GM23338 (cell line): ENCODE measurements at regions not wholly inside any gene's neighbourhood (a gene's known extent, or its start where the extent isn't known, plus 50 kb on each side); places are given as distances from the start of the nearest gene placed in this dataset.

Source experiments
- ATAC-seq: fragments of 200-7000 bp; cut with Tn5 transposase; 3 replicates; pipeline ENCODE4 v1.9.1; 2020
- DNase-seq: peaks from one replicate; pipeline ENCODE4 v3.0.0-alpha.2; 2015; ENCODE audit warnings: low spot score
- H2AFZ ChIP-seq: fragments of 200-600 bp; sonication (generic); 2 replicates; pipeline ENCODE4 v1.8.0; 2016; ENCODE audit warnings: antibody characterized with exemption, mild to moderate bottlenecking, moderate library complexity
- H3F3A ChIP-seq: fragments of 200-600 bp; sonication (generic); replicated peaks from 2 replicates; pipeline ENCODE4 v1.8.0; 2017; ENCODE audit warnings: antibody characterized with exemption, mixed run types, low read depth
- H3K27ac ChIP-seq: fragments of 200-600 bp; sonication (generic); 2 replicates; pipeline ENCODE4 v1.6.1; 2016; ENCODE audit warnings: low read depth
- H3K27me3 ChIP-seq: fragments of 200-600 bp; sonication (generic); 2 replicates; pipeline ENCODE4 v1.8.0; 2016; ENCODE audit warnings: mild to moderate bottlenecking, mixed run types, moderate library complexity; ENCODE audit not compliant: insufficient read depth
- H3K36me3 ChIP-seq: fragments of 200-600 bp; sonication (generic); 2 replicates; pipeline ENCODE4 v1.8.0; 2016; ENCODE audit warnings: mild to moderate bottlenecking; ENCODE audit not compliant: insufficient read depth
- H3K4me1 ChIP-seq: fragments of 200-600 bp; sonication (generic); 2 replicates; pipeline ENCODE4 v1.8.0; 2016; ENCODE audit warnings: mild to moderate bottlenecking, moderate library complexity; ENCODE audit not compliant: insufficient read depth
- H3K4me2 ChIP-seq: fragments of 200-600 bp; sonication (generic); 2 replicates; pipeline ENCODE4 v1.7.1; 2017; ENCODE audit warnings: mixed run types
- H3K4me3 ChIP-seq: fragments of 200-600 bp; sonication (generic); 2 replicates; pipeline ENCODE4 v1.6.1; 2016; ENCODE audit warnings: mixed run types
- H3K79me2 ChIP-seq: fragments of 200-600 bp; sonication (generic); replicated peaks from 2 replicates; pipeline ENCODE4 v1.8.0; 2017; ENCODE audit warnings: mild to moderate bottlenecking; ENCODE audit not compliant: insufficient read depth
- H3K9me2 ChIP-seq: fragments of 200-600 bp; sonication (generic); 2 replicates; pipeline ENCODE4 v1.8.0; 2017; ENCODE audit not compliant: insufficient read depth
- H4K20me1 ChIP-seq: fragments of 200-600 bp; sonication (generic); replicated peaks from 2 replicates; pipeline ENCODE4 v1.8.0; 2017; ENCODE audit warnings: mild to moderate bottlenecking; ENCODE audit not compliant: insufficient read depth
- H3K27ac Mint-ChIP-seq: 2 replicates; pipeline ENCODE4 v1.8.0; 2020; ENCODE audit warnings: inconsistent platforms, mild to moderate bottlenecking, moderate library complexity, mixed read lengths
- H3K27me3 Mint-ChIP-seq: 3 replicates; pipeline ENCODE4 v1.8.0; 2022; ENCODE audit warnings: low read depth, mild to moderate bottlenecking, moderate library complexity, mixed read lengths, inconsistent platforms; ENCODE audit not compliant: insufficient read depth, poor library complexity
- H3K36me3 Mint-ChIP-seq: 3 replicates; pipeline ENCODE4 v1.8.0; 2021; ENCODE audit warnings: low read depth, mild to moderate bottlenecking, inconsistent platforms, moderate library complexity, mixed read lengths
- H3K4me1 Mint-ChIP-seq: 3 replicates; pipeline ENCODE4 v1.8.0; 2020; ENCODE audit warnings: mild to moderate bottlenecking, inconsistent platforms, mixed read lengths
- H3K4me3 Mint-ChIP-seq: 3 replicates; pipeline ENCODE4 v1.8.0; 2021; ENCODE audit warnings: moderate library complexity, mild to moderate bottlenecking, inconsistent platforms, mixed read lengths
- H3K9me3 Mint-ChIP-seq: 3 replicates; pipeline ENCODE4 v1.8.0; 2020; ENCODE audit warnings: moderate library complexity, mild to moderate bottlenecking, inconsistent platforms, mixed read lengths
- CREB1 ChIP-seq: fragments of 250-450 bp; sonication (Bioruptor Pico); IDR thresholded peaks from 2 replicates; pipeline ENCODE4 v1.5.0; 2020; ENCODE audit warnings: low read depth, mild to moderate bottlenecking, moderate library complexity
- CTCF ChIP-seq, 2 experiments: fragments of 200-600 bp in 1 of 2; sonication (generic) in 1 of 2; conservative IDR thresholded peaks; 2 replicates each; pipeline versions ENCODE4 v1.5.1 to v1.6.1; 2016 to 2017; ENCODE audit warnings: antibody characterized with exemption in 2 of 2, low read depth in 2 of 2, mild to moderate bottlenecking in 2 of 2, moderate library complexity in 1 of 2
- ETS1 ChIP-seq: IDR thresholded peaks from 2 replicates; pipeline ENCODE4 v1.6.1; 2016; ENCODE audit warnings: antibody characterized with exemption
- EZH2 ChIP-seq: fragments of 200-600 bp; sonication (generic); IDR thresholded peaks from one replicate; pipeline ENCODE4 v1.8.0; 2017; ENCODE audit warnings: antibody characterized with exemption, mild to moderate bottlenecking, low read depth; ENCODE audit not compliant: unreplicated experiment
- EZH2phosphoT487 ChIP-seq: fragments of 200-600 bp; sonication (generic); IDR thresholded peaks from one replicate; pipeline ENCODE4 v1.8.1; 2018; ENCODE audit warnings: antibody characterized with exemption; ENCODE audit not compliant: unreplicated experiment
- JUNB ChIP-seq: IDR thresholded peaks from one replicate; pipeline ENCODE4 v1.6.1; 2016; ENCODE audit warnings: antibody characterized with exemption; ENCODE audit not compliant: unreplicated experiment
- NANOG ChIP-seq: IDR thresholded peaks from 2 replicates; pipeline ENCODE4 v1.6.1; 2016; ENCODE audit warnings: antibody characterized with exemption, borderline replicate concordance
- POLR2AphosphoS5 ChIP-seq: IDR thresholded peaks from 2 replicates; pipeline ENCODE4 v1.6.1; 2016; ENCODE audit warnings: antibody characterized with exemption, low read depth
- REST ChIP-seq: IDR thresholded peaks from one replicate; pipeline ENCODE4 v1.6.1; 2018; ENCODE audit warnings: antibody characterized with exemption; ENCODE audit not compliant: unreplicated experiment
- ZNF331 ChIP-seq: fragments of 250-450 bp; sonication (Bioruptor Pico); IDR thresholded peaks from 2 replicates; pipeline ENCODE4 v1.5.0; 2020; ENCODE audit warnings: low read depth, mild to moderate bottlenecking, moderate library complexity

- H3K36me3 Mint-ChIP-seq = no peaks in the 10 kb centered on the region
- H3K79me2 ChIP-seq = no peaks in the 10 kb centered on the region
- no peak overlapping the region for H3K27ac Mint-ChIP-seq
- no peaks in the 10 kb centered on the region for H3K4me1 ChIP-seq
- H3K27ac ChIP-seq = no peak overlapping the region
- no peaks in the 10 kb centered on the region for H4K20me1 ChIP-seq
- H3K4me3 Mint-ChIP-seq = no peak overlapping the region
- no peak overlapping the region for H3K4me3 ChIP-seq
- H3K9me2 ChIP-seq = no peaks in the 10 kb centered on the region
- H2AFZ ChIP-seq = no peak overlapping the region
- no peaks in the 10 kb centered on the region for H3K36me3 ChIP-seq
- H3K4me2 ChIP-seq = no peak overlapping the region
- H3K4me1 Mint-ChIP-seq = no peaks in the 10 kb centered on the region; the same call in 2 of the 3 replicates
- DNase-seq (no peak), ATAC-seq (no peak)
- no peaks in the 10 kb centered on the region for H3K27me3 ChIP-seq
- H3F3A ChIP-seq = no peaks in the 10 kb centered on the region
- H3K9me3 Mint-ChIP-seq = no peaks in the 10 kb centered on the region
- TF ChIP-seq ETS1 = no peak
- TF ChIP-seq NANOG = no peak
- TF ChIP-seq CTCF (conservative IDR thresholded peaks at IDR 0.05; ENCODE audit: low read depth in 2 of 2) = no peak
- TF ChIP-seq EZH2phosphoT487 = no peak
- no peak for TF ChIP-seq REST
- no peaks in the 10 kb centered on the region for H3K27me3 Mint-ChIP-seq
Measured at GRCh38 chr11:80758787-80759186, 1318.0 kb upstream of the TENM4 start.

- Histone ChIP-seq H3K4me2 (no peak overlapping the region), H3K27ac (no peak overlapping the region)
- TF ChIP-seq EZH2phosphoT487 = no peak
- TF ChIP-seq ETS1 = no peak
- TF ChIP-seq CREB1 (CRISPR knock-in tag) = no peak
- no peak for TF ChIP-seq EZH2
- no peak for TF ChIP-seq REST
- no peak for TF ChIP-seq POLR2AphosphoS5
- no peak for TF ChIP-seq JUNB
- TF ChIP-seq ZNF331 = no peak
Measured at GRCh38 chr11:80748207-80748925, 1307.5 kb upstream of the TENM4 start.

More at GRCh38 chr11:80748207-80748925, 1307.5 kb upstream of the TENM4 start:
- Histone ChIP-seq H3F3A (no peaks in the 10 kb centered on the region), H2AFZ (no peak overlapping the region), H4K20me1 (no peaks in the 10 kb centered on the region), H3K36me3 (no peaks in the 10 kb centered on the region), H3K79me2 (no peaks in the 10 kb centered on the region), H3K9me2 (peaks cover 11% of the 10 kb centered on the region), H3K27me3 (no peaks in the 10 kb centered on the region), H3K4me1 (peaks cover 11% of the 10 kb centered on the region), H3K4me3 (no peak overlapping the region)
- DNase-seq (no peak), ATAC-seq (no peak)
- Mint-ChIP-seq H3K27me3 (no peaks in the 10 kb centered on the region), H3K4me1 (peaks cover 3% of the 10 kb centered on the region; the same call in 2 of the 3 replicates), H3K4me3 (no peak overlapping the region), H3K27ac (no peak overlapping the region), H3K36me3 (no peaks in the 10 kb centered on the region), H3K9me3 (no peaks in the 10 kb centered on the region)
